HG02798 (cell line): ENCODE measurements at regions not wholly inside any gene's neighbourhood (a gene's known extent, or its start where the extent isn't known, plus 50 kb on each side); places are given as distances from the start of the nearest gene placed in this dataset.
"Not testable (repeated sequence)": the region's sequence is repeated elsewhere in the genome, so short reads cannot be mapped to it uniquely, and the experiment has no call there.

ENCODE experiments used
- ATAC-seq: cut with Tn5 transposase; IDR thresholded peaks from one replicate; pipeline ENCODE4 v1.9.1; 2021; ENCODE audit warnings: mild to moderate bottlenecking; ENCODE audit not compliant: unreplicated experiment, poor library complexity

- ATAC-seq = no peak
Observed at GRCh38 chr7:13603016-13603415, 386.4 kb downstream of the ETV1 start.

GRCh38 chr7:13603661-13604060 lies 385.8 kb downstream of the ETV1 start:
- ATAC-seq = no peak

GRCh38 chr7:13604178-13604577 lies 385.3 kb downstream of the ETV1 start:
- ATAC-seq = no peak

GRCh38 chr7:13610372-13610771 lies 379.1 kb downstream of the ETV1 start:
- ATAC-seq = no peak

- ATAC-seq = no peak
Observed at GRCh38 chr7:13615679-13616078, 373.8 kb downstream of the ETV1 start.

- ATAC-seq = no peak
Observed at GRCh38 chr7:13627455-13627854, 362.0 kb downstream of the ETV1 start.

GRCh38 chr7:13628239-13629001 lies 361.0 kb downstream of the ETV1 start:
- no peak for ATAC-seq

- ATAC-seq = not testable (repeated sequence)
Observed at GRCh38 chr7:13631207-13632049, 358.0 kb downstream of the ETV1 start.

GRCh38 chr7:13633857-13634256 lies 355.6 kb downstream of the ETV1 start:
- ATAC-seq = no peak

GRCh38 chr7:13639396-13639795 lies 350.1 kb downstream of the ETV1 start:
- no peak for ATAC-seq

- no peak for ATAC-seq
Observed at GRCh38 chr7:13641714-13642113, 347.8 kb downstream of the ETV1 start.

- no peak for ATAC-seq
Observed at GRCh38 chr7:13651167-13651566, 338.3 kb downstream of the ETV1 start.

- no peak for ATAC-seq
Observed at GRCh38 chr7:13656330-13656729, 333.1 kb downstream of the ETV1 start.

GRCh38 chr7:13673290-13673689 lies 316.2 kb downstream of the ETV1 start:
- no peak for ATAC-seq

GRCh38 chr7:13682626-13683025 lies 306.8 kb downstream of the ETV1 start:
- ATAC-seq = no peak

GRCh38 chr7:13687500-13687899 lies 302.0 kb downstream of the ETV1 start:
- no peak for ATAC-seq

GRCh38 chr7:13692548-13692947 lies 296.9 kb downstream of the ETV1 start:
- no peak for ATAC-seq

GRCh38 chr7:13702251-13702650 lies 287.2 kb downstream of the ETV1 start:
- no peak for ATAC-seq

- ATAC-seq = no peak
Observed at GRCh38 chr7:13708670-13709069, 280.8 kb downstream of the ETV1 start.

GRCh38 chr7:13713092-13713491 lies 276.4 kb downstream of the ETV1 start:
- no peak for ATAC-seq

- no peak for ATAC-seq
Observed at GRCh38 chr7:13715534-13715933, 273.9 kb downstream of the ETV1 start.

GRCh38 chr7:13717031-13717430 lies 272.4 kb downstream of the ETV1 start:
- ATAC-seq = no peak
